ENCODE measurements at regions not wholly inside any gene's neighbourhood (a gene's known extent, or its start where the extent isn't known, plus 50 kb on each side); places are given as distances from the start of the nearest gene placed in this dataset.

GRCh38 chr5:3080366-3080765 is 328.9 kb upstream of the IRX2 start:
- Histone ChIP-seq H3K9me3 (no peaks in the 10 kb centered on the region), H3K27me3 (ENCODE audit: insufficient read depth in 3 of 3, low read length in 2 of 3) (no peaks in the 10 kb centered on the region), H3K36me3 (ENCODE audit: insufficient read depth in 1 of 2, low read depth in 1 of 2) (no peaks in the 10 kb centered on the region), H3K27ac (no peak overlapping the region), H3K4me3 (no peak overlapping the region), H3K4me1 (no peaks in the 10 kb centered on the region)
- intact Hi-C loops (cut with DNase I): no loop called here
- 72 to 76% (median 75%) methylated on average over 9 of the region's 9 CpGs for WGBS, 3 donors
- DNase-seq (no peak), ATAC-seq (no peak)
- TF ChIP-seq, protein P1, sequence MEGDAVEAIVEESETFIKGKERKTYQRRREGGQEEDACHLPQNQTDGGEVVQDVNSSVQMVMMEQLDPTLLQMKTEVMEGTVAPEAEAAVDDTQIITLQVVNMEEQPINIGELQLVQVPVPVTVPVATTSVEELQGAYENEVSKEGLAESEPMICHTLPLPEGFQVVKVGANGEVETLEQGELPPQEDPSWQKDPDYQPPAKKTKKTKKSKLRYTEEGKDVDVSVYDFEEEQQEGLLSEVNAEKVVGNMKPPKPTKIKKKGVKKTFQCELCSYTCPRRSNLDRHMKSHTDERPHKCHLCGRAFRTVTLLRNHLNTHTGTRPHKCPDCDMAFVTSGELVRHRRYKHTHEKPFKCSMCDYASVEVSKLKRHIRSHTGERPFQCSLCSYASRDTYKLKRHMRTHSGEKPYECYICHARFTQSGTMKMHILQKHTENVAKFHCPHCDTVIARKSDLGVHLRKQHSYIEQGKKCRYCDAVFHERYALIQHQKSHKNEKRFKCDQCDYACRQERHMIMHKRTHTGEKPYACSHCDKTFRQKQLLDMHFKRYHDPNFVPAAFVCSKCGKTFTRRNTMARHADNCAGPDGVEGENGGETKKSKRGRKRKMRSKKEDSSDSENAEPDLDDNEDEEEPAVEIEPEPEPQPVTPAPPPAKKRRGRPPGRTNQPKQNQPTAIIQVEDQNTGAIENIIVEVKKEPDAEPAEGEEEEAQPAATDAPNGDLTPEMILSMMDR (IDR thresholded peaks at IDR 0.05): no peak

DNA sequence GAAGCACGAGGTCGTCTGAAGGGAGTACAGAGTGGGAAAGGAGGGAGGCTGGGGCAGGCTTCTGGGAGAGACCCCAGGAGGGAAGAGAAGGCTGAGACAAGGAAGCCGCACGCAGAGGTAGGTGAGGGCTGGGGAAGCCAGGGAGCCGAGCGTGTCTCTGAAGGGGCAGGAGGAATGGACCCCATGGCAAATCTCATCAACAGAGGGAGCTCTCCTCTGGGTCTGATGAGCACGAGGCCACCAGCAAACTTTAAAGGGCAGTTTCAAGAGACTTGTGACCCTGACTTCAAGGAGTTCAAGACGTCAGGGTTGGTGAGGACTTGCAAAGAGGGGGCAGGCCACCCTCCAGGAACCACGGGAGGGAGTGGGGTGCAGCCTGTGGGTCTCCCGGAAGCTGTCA is 326.2 kb upstream of the IRX2 start:
- no peak for DNase-seq
- H3K4me1 ChIP-seq: no peaks in the 10 kb centered on the region
- H3K27ac ChIP-seq: no peak overlapping the region
- H3K4me3 ChIP-seq: no peak overlapping the region
- intact Hi-C loops (cut with DNase I): no loop called here
- no peaks in the 10 kb centered on the region for H3K9me3 ChIP-seq
- H3K36me3 ChIP-seq (ENCODE audit: insufficient read depth in 1 of 2, low read depth in 1 of 2): no peaks in the 10 kb centered on the region
- 58 to 63% (median 63%) methylated on average over 10 of the region's 10 CpGs for whole genome bisulfite sequencing, 3 donors
- no peak for ATAC-seq
- no peaks in the 10 kb centered on the region for H3K27me3 ChIP-seq (ENCODE audit: insufficient read depth in 3 of 3, low read length in 2 of 3)
- TF ChIP-seq, protein P1 (IDR thresholded peaks at IDR 0.05): no peak

- no peaks in the 10 kb centered on the region for H3K36me3 ChIP-seq (ENCODE audit: insufficient read depth in 1 of 2, low read depth in 1 of 2)
- intact Hi-C loops (cut with DNase I): no loop called here
- H3K27me3 ChIP-seq (ENCODE audit: insufficient read depth in 3 of 3, low read length in 2 of 3): no peaks in the 10 kb centered on the region
- no peak for ATAC-seq
- 42 to 60% (median 47%) methylated on average over 2 of the region's 2 CpGs for whole genome bisulfite sequencing, 3 donors
- TF ChIP-seq, protein P1 (IDR thresholded peaks at IDR 0.05): no peak
- H3K27ac ChIP-seq: no peak overlapping the region
- DNase-seq: no peak
- H3K4me3 ChIP-seq: no peak overlapping the region
- H3K9me3 ChIP-seq: peaks cover 6% of the 10 kb centered on the region
- H3K4me1 ChIP-seq: no peaks in the 10 kb centered on the region
Observed at GRCh38 chr5:3075309-3075708, 323.8 kb upstream of the IRX2 start.

GRCh38 chr5:3068401-3068800 is 316.9 kb upstream of the IRX2 start:
- no peaks in the 10 kb centered on the region for H3K27me3 ChIP-seq (ENCODE audit: insufficient read depth in 3 of 3, low read length in 2 of 3)
- H3K9me3 ChIP-seq: peaks cover 6% of the 10 kb centered on the region
- ATAC-seq: no peak
- no peaks in the 10 kb centered on the region for H3K4me1 ChIP-seq
- 47 to 54% (median 50%) methylated on average over 5 of the region's 5 CpGs for WGBS, 3 donors
- H3K4me3 ChIP-seq: no peak overlapping the region
- no peak for DNase-seq
- H3K27ac ChIP-seq: no peak overlapping the region
- TF ChIP-seq, protein P1 (IDR thresholded peaks at IDR 0.05): no peak
- H3K36me3 ChIP-seq (ENCODE audit: insufficient read depth in 1 of 2, low read depth in 1 of 2): no peaks in the 10 kb centered on the region
- intact Hi-C loops (cut with DNase I): no loop called here

GRCh38 chr5:3060283-3060682 is 308.8 kb upstream of the IRX2 start:
- H3K27ac ChIP-seq: no peak overlapping the region
- no peaks in the 10 kb centered on the region for H3K36me3 ChIP-seq (ENCODE audit: insufficient read depth in 1 of 2, low read depth in 1 of 2)
- WGBS, 3 donors: 87 to 91% (median 87%) methylated on average over 2 of the region's 2 CpGs
- intact Hi-C loops (cut with DNase I): no loop called here
- no peak for DNase-seq
- no peak overlapping the region for H3K4me3 ChIP-seq
- H3K9me3 ChIP-seq: peaks cover 10% of the 10 kb centered on the region
- ATAC-seq: no peak
- TF ChIP-seq, protein P1 (IDR thresholded peaks at IDR 0.05): no peak
- no peaks in the 10 kb centered on the region for H3K4me1 ChIP-seq
- no peaks in the 10 kb centered on the region for H3K27me3 ChIP-seq (ENCODE audit: insufficient read depth in 3 of 3, low read length in 2 of 3)

All from psoas muscle (tissue), 7 donors.